ENCODE measurements at regions not wholly inside any gene's neighbourhood (a gene's known extent, or its start where the extent isn't known, plus 50 kb on each side); places are given as distances from the start of the nearest gene placed in this dataset.
"Not testable (repeated sequence)": the region's sequence is repeated elsewhere in the genome, so short reads cannot be mapped to it uniquely, and the experiment has no call there.

DNA sequence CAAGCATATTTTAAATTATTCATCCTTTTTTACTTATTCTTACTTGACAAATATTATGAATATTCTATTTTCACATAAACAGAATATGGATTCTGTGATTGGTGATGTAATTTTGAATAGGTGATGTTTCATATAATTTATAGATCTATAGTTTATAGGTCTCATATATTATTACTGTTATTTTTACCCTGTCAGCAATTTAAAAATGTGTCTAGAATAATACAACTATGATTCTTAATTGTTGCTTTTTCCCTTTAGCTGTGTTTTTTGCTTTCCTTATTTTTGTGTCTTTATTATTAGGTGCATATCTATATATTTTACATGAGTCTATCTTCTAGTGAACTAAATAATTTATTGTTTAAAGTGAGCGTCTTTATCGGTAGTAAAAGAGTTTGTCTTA lies 226.7 kb upstream of the FSIP2 start:
- peaks cover 7 to 31% of the 10 kb centered on the region in 2 donors for H3K9me3 ChIP-seq (replicated peaks in 1 of 2; ENCODE audit: control insufficient read depth in 1 of 2, insufficient read depth in 1 of 2, low read length in 2 of 2)

DNA sequence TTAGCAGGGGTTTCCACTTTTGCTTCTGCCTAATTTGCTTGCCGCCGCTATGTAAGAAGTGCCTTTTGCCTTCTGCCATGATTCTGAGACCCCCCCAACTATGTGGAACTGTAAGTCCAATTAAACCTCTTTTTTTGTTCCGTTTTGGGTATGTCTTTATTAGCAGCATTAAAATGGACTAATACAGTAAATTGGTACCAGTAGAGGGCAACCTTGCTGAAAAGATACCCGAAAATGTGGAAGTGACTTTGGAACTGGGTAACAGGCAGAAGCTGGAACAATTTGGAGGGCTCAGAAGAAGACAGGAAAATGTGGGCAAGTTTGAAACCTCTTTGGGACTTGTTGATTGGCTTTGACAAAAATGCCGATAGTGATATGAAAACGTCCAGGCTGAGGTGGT lies 216.1 kb upstream of the FSIP2 start:
- TF ChIP-seq, protein P1, sequence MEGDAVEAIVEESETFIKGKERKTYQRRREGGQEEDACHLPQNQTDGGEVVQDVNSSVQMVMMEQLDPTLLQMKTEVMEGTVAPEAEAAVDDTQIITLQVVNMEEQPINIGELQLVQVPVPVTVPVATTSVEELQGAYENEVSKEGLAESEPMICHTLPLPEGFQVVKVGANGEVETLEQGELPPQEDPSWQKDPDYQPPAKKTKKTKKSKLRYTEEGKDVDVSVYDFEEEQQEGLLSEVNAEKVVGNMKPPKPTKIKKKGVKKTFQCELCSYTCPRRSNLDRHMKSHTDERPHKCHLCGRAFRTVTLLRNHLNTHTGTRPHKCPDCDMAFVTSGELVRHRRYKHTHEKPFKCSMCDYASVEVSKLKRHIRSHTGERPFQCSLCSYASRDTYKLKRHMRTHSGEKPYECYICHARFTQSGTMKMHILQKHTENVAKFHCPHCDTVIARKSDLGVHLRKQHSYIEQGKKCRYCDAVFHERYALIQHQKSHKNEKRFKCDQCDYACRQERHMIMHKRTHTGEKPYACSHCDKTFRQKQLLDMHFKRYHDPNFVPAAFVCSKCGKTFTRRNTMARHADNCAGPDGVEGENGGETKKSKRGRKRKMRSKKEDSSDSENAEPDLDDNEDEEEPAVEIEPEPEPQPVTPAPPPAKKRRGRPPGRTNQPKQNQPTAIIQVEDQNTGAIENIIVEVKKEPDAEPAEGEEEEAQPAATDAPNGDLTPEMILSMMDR (IDR thresholded peaks at IDR 0.05): no peak
- 58% methylated on average over 4 of the region's 6 CpGs for WGBS (ENCODE audit: insufficient coverage)
- no peaks in the 10 kb centered on the region for H3K36me3 ChIP-seq (replicated peaks in 1 of 2; ENCODE audit: control insufficient read depth in 1 of 2, insufficient read depth in 2 of 2, low read length in 2 of 2)
- H3K4me2 ChIP-seq (replicated peaks; ENCODE audit: extremely low read depth, low read length, poor library complexity, severe bottlenecking): no peak overlapping the region
- H2AFZ ChIP-seq (ENCODE audit: insufficient read depth, low read depth, low read length, poor library complexity, severe bottlenecking): no peak overlapping the region
- H3K9me3 Mint-ChIP-seq: peaks cover 2 to 17% (median 14%) of the 10 kb centered on the region in 7 donors
- peak overlapping the region in 1 of 7 donors; percentile 2 for H3K27ac Mint-ChIP-seq
- intact Hi-C loops (cut with micrococcal nuclease): no loop called here
- no peak for DNase-seq
- H3K4me3 ChIP-seq (replicated peaks in 1 of 3; ENCODE audit: low read depth in 2 of 3, low read length in 3 of 3): no peak overlapping the region
- no peaks in the 10 kb centered on the region for H3K4me1 Mint-ChIP-seq
- H4K20me1 ChIP-seq (ENCODE audit: insufficient read depth, low read length): no peaks in the 10 kb centered on the region
- H3K27ac ChIP-seq (ENCODE audit: low read depth in 1 of 2, low read length in 2 of 2): no peak overlapping the region
- H3K9me3 ChIP-seq (replicated peaks in 1 of 2; ENCODE audit: control insufficient read depth in 1 of 2, insufficient read depth in 1 of 2, low read length in 2 of 2): peaks cover 22 to 25% of the 10 kb centered on the region in 2 donors
- H3K27me3 Mint-ChIP-seq (ENCODE audit: low read depth in 3 of 3): no peaks in the 10 kb centered on the region
- no peaks in the 10 kb centered on the region for H3K79me2 ChIP-seq (ENCODE audit: insufficient read depth, low read length)
- H3K9ac ChIP-seq (ENCODE audit: insufficient read depth, low read length, poor library complexity, severe bottlenecking): no peak overlapping the region
- no peaks in the 10 kb centered on the region for H3K27me3 ChIP-seq (ENCODE audit: control insufficient read depth in 2 of 2, insufficient read depth in 2 of 2, low read length in 2 of 2)
- no peaks in the 10 kb centered on the region for H3K4me1 ChIP-seq (ENCODE audit: control insufficient read depth in 1 of 2, insufficient read depth in 2 of 2, low read length in 2 of 2)
- H3K36me3 Mint-ChIP-seq: no peaks in the 10 kb centered on the region
- no peak overlapping the region for H3K4me3 Mint-ChIP-seq

More for the DNA sequence above, 226.7 kb upstream of the FSIP2 start:
- no peak overlapping the region for H3K4me3 Mint-ChIP-seq
- H3K4me3 ChIP-seq (replicated peaks in 1 of 3; ENCODE audit: low read depth in 2 of 3, low read length in 3 of 3): no peak overlapping the region
- H3K27ac Mint-ChIP-seq: no peak overlapping the region
- no peaks in the 10 kb centered on the region for H4K20me1 ChIP-seq (ENCODE audit: insufficient read depth, low read length)
- no peak overlapping the region for H3K27ac ChIP-seq (ENCODE audit: low read depth in 1 of 2, low read length in 2 of 2)
- H3K27me3 Mint-ChIP-seq (ENCODE audit: low read depth in 3 of 3): peaks cover 0 to 2% (median 0%) of the 10 kb centered on the region in 3 donors
- H3K4me1 Mint-ChIP-seq: no peaks in the 10 kb centered on the region
- no peaks in the 10 kb centered on the region for H3K36me3 ChIP-seq (replicated peaks in 1 of 2; ENCODE audit: control insufficient read depth in 1 of 2, insufficient read depth in 2 of 2, low read length in 2 of 2)
- H3K4me2 ChIP-seq (replicated peaks; ENCODE audit: extremely low read depth, low read length, poor library complexity, severe bottlenecking): no peak overlapping the region
- intact Hi-C loops (cut with micrococcal nuclease): no loop called here
- H3K27me3 ChIP-seq (ENCODE audit: control insufficient read depth in 2 of 2, insufficient read depth in 2 of 2, low read length in 2 of 2): no peaks in the 10 kb centered on the region
- TF ChIP-seq, protein P1 (IDR thresholded peaks at IDR 0.05): no peak
- no peaks in the 10 kb centered on the region for H3K79me2 ChIP-seq (ENCODE audit: insufficient read depth, low read length)
- H2AFZ ChIP-seq (ENCODE audit: insufficient read depth, low read depth, low read length, poor library complexity, severe bottlenecking): no peak overlapping the region
- no peak overlapping the region for H3K9ac ChIP-seq (ENCODE audit: insufficient read depth, low read length, poor library complexity, severe bottlenecking)
- no peaks in the 10 kb centered on the region for H3K4me1 ChIP-seq (ENCODE audit: control insufficient read depth in 1 of 2, insufficient read depth in 2 of 2, low read length in 2 of 2)
- no peaks in the 10 kb centered on the region for H3K36me3 Mint-ChIP-seq
- WGBS (ENCODE audit: insufficient coverage): no CpG with 5 or more reads among the region's 2 CpGs
- peaks cover 0 to 22% (median 10%) of the 10 kb centered on the region in 7 donors for H3K9me3 Mint-ChIP-seq
- DNase-seq: no peak

DNA sequence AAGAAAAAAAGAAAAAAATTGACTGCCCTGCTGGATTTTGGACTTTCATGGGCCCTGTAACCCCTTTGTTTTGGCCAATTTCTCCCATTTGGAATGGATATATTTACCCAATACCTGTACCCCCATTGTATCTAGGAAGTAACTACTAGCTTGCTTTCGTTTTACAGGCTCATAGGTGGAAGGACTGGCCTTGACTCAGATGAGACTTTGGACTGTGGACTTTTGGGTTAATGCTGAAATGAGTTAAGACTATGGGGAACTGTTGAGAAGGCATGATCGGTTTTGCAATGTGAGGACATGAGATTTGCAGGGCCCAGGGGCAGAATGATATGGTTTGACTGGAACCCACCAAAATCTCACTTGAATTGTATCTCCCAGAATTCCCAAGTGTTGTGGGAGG lies 214.4 kb upstream of the FSIP2 start:
- DNase-seq; H3K79me2 ChIP-seq (ENCODE audit: insufficient read depth, low read length); H3K4me3 ChIP-seq (replicated peaks in 1 of 3; ENCODE audit: low read depth in 2 of 3, low read length in 3 of 3); H3K27ac Mint-ChIP-seq; H3K4me1 Mint-ChIP-seq; H2AFZ ChIP-seq (ENCODE audit: insufficient read depth, low read depth, low read length, poor library complexity, severe bottlenecking); H4K20me1 ChIP-seq (ENCODE audit: insufficient read depth, low read length); H3K9ac ChIP-seq (ENCODE audit: insufficient read depth, low read length, poor library complexity, severe bottlenecking); H3K36me3 ChIP-seq (replicated peaks in 1 of 2; ENCODE audit: control insufficient read depth in 1 of 2, insufficient read depth in 2 of 2, low read length in 2 of 2); H3K4me1 ChIP-seq (ENCODE audit: control insufficient read depth in 1 of 2, insufficient read depth in 2 of 2, low read length in 2 of 2); H3K4me3 Mint-ChIP-seq; H3K27me3 Mint-ChIP-seq (ENCODE audit: low read depth in 3 of 3); H3K27ac ChIP-seq (ENCODE audit: low read depth in 1 of 2, low read length in 2 of 2); H3K27me3 ChIP-seq (ENCODE audit: control insufficient read depth in 2 of 2, insufficient read depth in 2 of 2, low read length in 2 of 2); H3K4me2 ChIP-seq (replicated peaks; ENCODE audit: extremely low read depth, low read length, poor library complexity, severe bottlenecking); intact Hi-C loops (cut with micrococcal nuclease); H3K36me3 Mint-ChIP-seq: not testable (repeated sequence)
- peaks cover 2 to 12% (median 6%) of the 10 kb centered on the region in 7 donors for H3K9me3 Mint-ChIP-seq
- WGBS (ENCODE audit: insufficient coverage): no CpG with 5 or more reads among the region's 2 CpGs
- H3K9me3 ChIP-seq (replicated peaks in 1 of 2; ENCODE audit: control insufficient read depth in 1 of 2, insufficient read depth in 1 of 2, low read length in 2 of 2): peaks cover 9 to 11% of the 10 kb centered on the region in 2 donors
